IMR-90 (cell line): ENCODE measurements at regions not wholly inside any gene's neighbourhood (a gene's known extent, or its start where the extent isn't known, plus 50 kb on each side); places are given as distances from the start of the nearest gene placed in this dataset.

Source experiments
- ATAC-seq: fragments of 200-7000 bp; cut with Tn5 transposase; 2 replicates; pipeline ENCODE4 v1.9.1; 2020; ENCODE audit warnings: low read depth, mild to moderate bottlenecking, moderate library complexity
- BruUV-seq: library from RNA; stranded (reverse); fragments of 400-500 nt; replicated peaks from 2 replicates; lab custom pipeline; 2021; lab: Mats Ljungman, UMichigan
- CTCF ChIA-PET: fragments of 300-600 bp; formaldehyde crosslinking; extraction: SDS; loops from one replicate; lab custom pipeline; 2021; ENCODE audit warnings: antibody characterized with exemption; lab: Yijun Ruan, JAX
- POLR2A ChIA-PET: fragments of 300-600 bp; sonication (Branson Sonifier 250); formaldehyde crosslinking; loops from one replicate; lab custom pipeline; 2022; ENCODE audit warnings: antibody characterized with exemption; ENCODE audit not compliant: unreplicated experiment; lab: Charles Lee
- DNase-seq: peaks from one replicate; pipeline ENCODE4 v3.0.0; 2013
- H2AFZ ChIP-seq: replicated peaks from 2 replicates; pipeline ENCODE3; 2013; ENCODE audit warnings: low read length, mild to moderate bottlenecking; ENCODE audit not compliant: poor library complexity
- H2AK5ac ChIP-seq: 2 replicates; pipeline ENCODE4 v1.6.1; 2013; ENCODE audit warnings: low read depth, low read length, inconsistent platforms
- H2AK9ac ChIP-seq: replicated peaks from 2 replicates; pipeline ENCODE3; 2013; ENCODE audit warnings: mild to moderate bottlenecking, low read depth, low read length, moderate library complexity; ENCODE audit not compliant: poor library complexity
- H2BK120ac ChIP-seq: 2 replicates; pipeline ENCODE4 v1.6.1; 2013; ENCODE audit warnings: low read depth, low read length, inconsistent platforms
- H2BK15ac ChIP-seq: 3 replicates; pipeline ENCODE4 v1.6.1; 2013; ENCODE audit warnings: low read depth, low read length, inconsistent platforms
- H2BK20ac ChIP-seq: 2 replicates; pipeline ENCODE4 v1.6.1; 2013; ENCODE audit warnings: low read depth, mild to moderate bottlenecking, inconsistent platforms, low read length, moderate library complexity
- H2BK5ac ChIP-seq: 2 replicates; pipeline ENCODE4 v1.6.1; 2013; ENCODE audit warnings: mild to moderate bottlenecking, low read depth, low read length, inconsistent platforms; ENCODE audit not compliant: poor library complexity, severe bottlenecking
- H3K14ac ChIP-seq: replicated peaks from 2 replicates; pipeline ENCODE4 v1.6.1; 2013; ENCODE audit warnings: low read depth, low read length, inconsistent platforms
- H3K18ac ChIP-seq: 2 replicates; pipeline ENCODE4 v1.6.1; 2013; ENCODE audit warnings: low read depth, low read length, control low read depth
- H3K23ac ChIP-seq: 2 replicates; pipeline ENCODE4 v1.6.1; 2013; ENCODE audit warnings: low read depth, low read length, inconsistent platforms
- H3K27ac ChIP-seq: 2 replicates; pipeline ENCODE4 v1.5.1; 2013; ENCODE audit warnings: mild to moderate bottlenecking, control low read depth, low read length; ENCODE audit not compliant: insufficient read depth
- H3K27me3 ChIP-seq: 2 replicates; pipeline ENCODE4 v1.6.1; 2013; ENCODE audit warnings: low read length; ENCODE audit not compliant: control insufficient read depth, insufficient read depth
- H3K36me3 ChIP-seq: 2 replicates; pipeline ENCODE4 v1.6.1; 2013; ENCODE audit warnings: low read length, mixed read lengths; ENCODE audit not compliant: control insufficient read depth, insufficient read depth
- H3K4ac ChIP-seq: 2 replicates; pipeline ENCODE4 v1.6.1; 2013; ENCODE audit warnings: low read depth, low read length, inconsistent platforms
- H3K4me1 ChIP-seq: 2 replicates; pipeline ENCODE4 v1.6.1; 2013; ENCODE audit warnings: low read length, mixed read lengths; ENCODE audit not compliant: control insufficient read depth, insufficient read depth
- H3K4me2 ChIP-seq: 2 replicates; pipeline ENCODE4 v1.6.1; 2013; ENCODE audit warnings: low read depth, mild to moderate bottlenecking, control low read depth, low read length, moderate library complexity
- H3K4me3 ChIP-seq: 2 replicates; pipeline ENCODE4 v1.5.1; 2013; ENCODE audit warnings: low read depth, mild to moderate bottlenecking, control low read depth, low read length, moderate library complexity; ENCODE audit not compliant: insufficient read depth
- H3K56ac ChIP-seq: 2 replicates; pipeline ENCODE4 v1.6.1; 2013; ENCODE audit warnings: low read length, inconsistent platforms; ENCODE audit not compliant: insufficient read depth; ENCODE audit errors: extremely low read depth
- H3K79me1 ChIP-seq, 2 experiments: 2 replicates each; pipeline ENCODE4 v1.6.1; 2013; ENCODE audit warnings: low read length in 2 of 2, inconsistent platforms in 1 of 2, low read depth in 1 of 2
- H3K9ac ChIP-seq: 2 replicates; pipeline ENCODE4 v1.6.1; 2013; ENCODE audit warnings: low read depth, low read length, control low read depth
- H3K9me1 ChIP-seq: 2 replicates; pipeline ENCODE4 v1.6.1; 2013; ENCODE audit warnings: low read length, inconsistent platforms; ENCODE audit not compliant: insufficient read depth
- H3K9me3 ChIP-seq: 2 replicates; pipeline ENCODE4 v1.6.1; 2013; ENCODE audit warnings: low read length; ENCODE audit not compliant: control insufficient read depth, insufficient read depth
- H4K20me1 ChIP-seq: 2 replicates; pipeline ENCODE4 v1.6.1; 2013; ENCODE audit warnings: low read length, inconsistent platforms; ENCODE audit not compliant: insufficient read depth
- H4K5ac ChIP-seq: 2 replicates; pipeline ENCODE4 v1.6.1; 2013; ENCODE audit warnings: mild to moderate bottlenecking, low read depth, low read length, control low read depth
- H4K8ac ChIP-seq, 2 experiments: 2 replicates each; pipeline ENCODE4 v1.6.1; 2013; ENCODE audit warnings: low read depth in 2 of 2, low read length in 2 of 2, control low read depth in 1 of 2, inconsistent platforms in 1 of 2
- H4K91ac ChIP-seq: 2 replicates; pipeline ENCODE4 v1.6.1; 2013; ENCODE audit warnings: low read depth, low read length, inconsistent platforms; ENCODE audit not compliant: insufficient read depth
- BHLHE40 ChIP-seq: fragments of 150-350 bp; IDR thresholded peaks from 2 replicates; pipeline ENCODE4 v1.6.1; 2016; ENCODE audit warnings: mild to moderate bottlenecking, low read depth, low read length
- CEBPB ChIP-seq: IDR thresholded peaks from 2 replicates; pipeline ENCODE4 v1.6.1; 2012; ENCODE audit warnings: low read depth, low read length, improper control_type of control experiment
- FOS ChIP-seq: fragments of 150-350 bp; IDR thresholded peaks from 2 replicates; pipeline ENCODE4 v1.6.1; 2016; ENCODE audit warnings: low read depth, low read length
- MAFK ChIP-seq: IDR thresholded peaks from 2 replicates; pipeline ENCODE4 v1.6.1; 2012; ENCODE audit warnings: low read depth, low read length, improper control_type of control experiment
- MAZ ChIP-seq: IDR thresholded peaks from 2 replicates; pipeline ENCODE4 v1.6.1; 2012; ENCODE audit warnings: low read depth, mild to moderate bottlenecking, low read length, improper control_type of control experiment, moderate library complexity, borderline replicate concordance
- WGBS, 2 experiments: methylation state at CpG; one replicate each; pipeline versions ENCODE4 v1.1.5 to v1.1.7; 2013; ENCODE audit warnings: missing lambda C conversion rate in 2 of 2; ENCODE audit not compliant: insufficient read length in 1 of 2; ENCODE audit errors: extremely low coverage in 2 of 2; 5-methylcytosine and 5-hydroxymethylcytosine counted together
- dilution Hi-C: fragments of 300-500 bp; cut with HindIII; formaldehyde crosslinking; loops from one replicate; pipeline ENCODE4 v1.14.3; 2018; ENCODE audit warnings: low sequenced_read_pairs; ENCODE audit not compliant: unreplicated experiment
- in situ Hi-C: fragments of 300-500 bp; cut with MboI; formaldehyde crosslinking; loops from 3 replicates; pipeline ENCODE4 v1.14.3; 2019; ENCODE audit warnings: low sequenced_read_pairs, inconsistent platforms, mixed read lengths
- intact Hi-C: fragments of 100-400 bp; cut with micrococcal nuclease; formaldehyde crosslinking; loops from 2 replicates; pipeline ENCODE4 v1.10.0; 2022
- TF ChIP-seq, protein P1 (sequence below): fragments of 150-350 bp; IDR thresholded peaks from 2 replicates; pipeline ENCODE4 v1.6.1; 2016; ENCODE audit warnings: low read depth, mild to moderate bottlenecking, low read length, moderate library complexity, borderline replicate concordance
- TF ChIP-seq, protein P2 (sequence below): fragments of 150-350 bp; IDR thresholded peaks from 2 replicates; pipeline ENCODE4 v1.6.1; 2017; ENCODE audit warnings: mild to moderate bottlenecking, antibody characterized with exemption, low read length, low read depth

DNA sequence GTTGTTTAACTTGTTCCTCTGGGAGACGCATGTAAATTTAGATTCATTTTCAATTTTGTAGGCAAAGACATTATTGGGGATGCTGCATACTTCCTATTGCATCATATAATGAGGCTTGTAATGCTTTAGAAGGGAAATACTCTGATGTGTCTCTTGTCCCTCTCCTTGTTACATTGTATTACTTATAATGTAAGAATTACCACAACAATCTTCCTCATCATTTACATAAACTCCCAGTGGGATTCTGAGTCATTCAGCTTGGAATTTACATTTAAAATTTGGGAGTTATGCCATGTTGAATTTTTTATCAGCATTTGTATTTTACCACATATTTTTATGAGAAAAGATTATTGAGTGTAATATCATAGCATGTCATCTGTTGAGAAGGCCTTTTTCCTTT lies 963.4 kb upstream of the NRXN1 start:
- H2AK9ac ChIP-seq = no peak overlapping the region
- ChIA-PET POLR2A (no interaction called here), CTCF (no interaction called here)
- H3K36me3 ChIP-seq = no peaks in the 10 kb centered on the region
- H3K79me1 ChIP-seq = no peaks in the 10 kb centered on the region
- peak overlapping the region; percentile 57; the same call in 1 of the 2 replicates for H3K4me2 ChIP-seq
- H3K27ac ChIP-seq = peak overlapping the region; percentile 63; the same call in 1 of the 2 replicates
- no peak overlapping the region; the same call in 1 of the 2 replicates for H3K4ac ChIP-seq
- H3K18ac ChIP-seq = no peak overlapping the region
- no peak overlapping the region for H3K14ac ChIP-seq
- in situ Hi-C loops = loop anchor here (25.0 kb wide), 1 partner anchor 1458 kb away; no protein-coding TSS in a partner anchor
- peaks cover 11% of the 10 kb centered on the region; the same call in 1 of the 2 replicates for H3K9me1 ChIP-seq
- no peaks in the 10 kb centered on the region for H3K9me3 ChIP-seq
- DNase-seq (peak; percentile 89), ATAC-seq (peak; percentile 75)
- no peak overlapping the region; the same call in 2 of the 3 replicates for H2BK15ac ChIP-seq
- WGBS, 2 experiments = no CpG with 5 or more reads among the region's 1 CpG
- intact Hi-C loops = loop anchor here (5.0 to 10.0 kb wide), 3 partner anchors 273 to 1440 kb away; no protein-coding TSS in a partner anchor
- no peak overlapping the region for H3K9ac ChIP-seq
- no peak overlapping the region; the same call in 1 of the 2 replicates for H3K23ac ChIP-seq
- H2BK120ac ChIP-seq = peak overlapping the region; percentile 86; the same call in 1 of the 2 replicates
- H3K56ac ChIP-seq = no peak overlapping the region; the same call in 1 of the 2 replicates
- no peaks in the 10 kb centered on the region for H4K20me1 ChIP-seq
- H2AK5ac ChIP-seq = no peak overlapping the region
- no peak for TF ChIP-seq BHLHE40
- no peak for TF ChIP-seq MAZ
- peak; percentile 97 for TF ChIP-seq CEBPB
- TF ChIP-seq, protein P1, sequence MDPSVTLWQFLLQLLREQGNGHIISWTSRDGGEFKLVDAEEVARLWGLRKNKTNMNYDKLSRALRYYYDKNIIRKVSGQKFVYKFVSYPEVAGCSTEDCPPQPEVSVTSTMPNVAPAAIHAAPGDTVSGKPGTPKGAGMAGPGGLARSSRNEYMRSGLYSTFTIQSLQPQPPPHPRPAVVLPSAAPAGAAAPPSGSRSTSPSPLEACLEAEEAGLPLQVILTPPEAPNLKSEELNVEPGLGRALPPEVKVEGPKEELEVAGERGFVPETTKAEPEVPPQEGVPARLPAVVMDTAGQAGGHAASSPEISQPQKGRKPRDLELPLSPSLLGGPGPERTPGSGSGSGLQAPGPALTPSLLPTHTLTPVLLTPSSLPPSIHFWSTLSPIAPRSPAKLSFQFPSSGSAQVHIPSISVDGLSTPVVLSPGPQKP = no peak
- TF ChIP-seq, protein P2, sequence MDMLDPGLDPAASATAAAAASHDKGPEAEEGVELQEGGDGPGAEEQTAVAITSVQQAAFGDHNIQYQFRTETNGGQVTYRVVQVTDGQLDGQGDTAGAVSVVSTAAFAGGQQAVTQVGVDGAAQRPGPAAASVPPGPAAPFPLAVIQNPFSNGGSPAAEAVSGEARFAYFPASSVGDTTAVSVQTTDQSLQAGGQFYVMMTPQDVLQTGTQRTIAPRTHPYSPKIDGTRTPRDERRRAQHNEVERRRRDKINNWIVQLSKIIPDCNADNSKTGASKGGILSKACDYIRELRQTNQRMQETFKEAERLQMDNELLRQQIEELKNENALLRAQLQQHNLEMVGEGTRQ = no peak
- no peak for TF ChIP-seq MAFK
- 0 out of 2 replicates have a peak, but pooled peaks have one; percentile 22 for TF ChIP-seq FOS
- dilution Hi-C loops = no loop called here
- BruUV-seq = no TSS peak
- peak overlapping the region; percentile 88; the same call in 1 of the 2 replicates for H2BK20ac ChIP-seq
- no peak overlapping the region for H4K5ac ChIP-seq
- H3K27me3 ChIP-seq = no peaks in the 10 kb centered on the region
- peak overlapping the region; percentile 85 to 88; a peak in 2 of 4 replicates for H4K8ac ChIP-seq
- H2BK5ac ChIP-seq = peak overlapping the region; percentile 90
- no peak overlapping the region for H4K91ac ChIP-seq
- H3K4me3 ChIP-seq = no peak overlapping the region
- H2AFZ ChIP-seq = no peak overlapping the region
- H3K4me1 ChIP-seq = peaks cover 6% of the 10 kb centered on the region
